ENCODE measurements at regions not wholly inside any gene's neighbourhood (a gene's known extent, or its start where the extent isn't known, plus 50 kb on each side); places are given as distances from the start of the nearest gene placed in this dataset.

- H3K36me3 Mint-ChIP-seq (ENCODE audit: unreplicated experiment): no peaks in the 10 kb centered on the region
- DNase-seq (ENCODE audit: extremely low spot score, unreplicated experiment): no peak
- no peak overlapping the region for H3K27ac Mint-ChIP-seq (ENCODE audit: unreplicated experiment)
- H3K9me3 Mint-ChIP-seq (ENCODE audit: unreplicated experiment): peaks cover 6% of the 10 kb centered on the region
- H3K4me1 Mint-ChIP-seq (ENCODE audit: unreplicated experiment): no peaks in the 10 kb centered on the region
- no peak overlapping the region for H3K4me3 Mint-ChIP-seq (ENCODE audit: unreplicated experiment)
- H3K27me3 Mint-ChIP-seq (ENCODE audit: unreplicated experiment): no peaks in the 10 kb centered on the region
- TF ChIP-seq, protein P1, sequence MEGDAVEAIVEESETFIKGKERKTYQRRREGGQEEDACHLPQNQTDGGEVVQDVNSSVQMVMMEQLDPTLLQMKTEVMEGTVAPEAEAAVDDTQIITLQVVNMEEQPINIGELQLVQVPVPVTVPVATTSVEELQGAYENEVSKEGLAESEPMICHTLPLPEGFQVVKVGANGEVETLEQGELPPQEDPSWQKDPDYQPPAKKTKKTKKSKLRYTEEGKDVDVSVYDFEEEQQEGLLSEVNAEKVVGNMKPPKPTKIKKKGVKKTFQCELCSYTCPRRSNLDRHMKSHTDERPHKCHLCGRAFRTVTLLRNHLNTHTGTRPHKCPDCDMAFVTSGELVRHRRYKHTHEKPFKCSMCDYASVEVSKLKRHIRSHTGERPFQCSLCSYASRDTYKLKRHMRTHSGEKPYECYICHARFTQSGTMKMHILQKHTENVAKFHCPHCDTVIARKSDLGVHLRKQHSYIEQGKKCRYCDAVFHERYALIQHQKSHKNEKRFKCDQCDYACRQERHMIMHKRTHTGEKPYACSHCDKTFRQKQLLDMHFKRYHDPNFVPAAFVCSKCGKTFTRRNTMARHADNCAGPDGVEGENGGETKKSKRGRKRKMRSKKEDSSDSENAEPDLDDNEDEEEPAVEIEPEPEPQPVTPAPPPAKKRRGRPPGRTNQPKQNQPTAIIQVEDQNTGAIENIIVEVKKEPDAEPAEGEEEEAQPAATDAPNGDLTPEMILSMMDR (IDR thresholded peaks at IDR 0.05): no peak
Measured at GRCh38 chr13:63541336-63541735, 2125.7 kb upstream of the PCDH20 start.

GRCh38 chr13:63540061-63540460 is 2124.4 kb upstream of the PCDH20 start:
- TF ChIP-seq, protein P1 (IDR thresholded peaks at IDR 0.05): no peak
- H3K9me3 Mint-ChIP-seq (ENCODE audit: unreplicated experiment): peaks cover 6% of the 10 kb centered on the region
- no peak for DNase-seq (ENCODE audit: extremely low spot score, unreplicated experiment)
- H3K4me3 Mint-ChIP-seq (ENCODE audit: unreplicated experiment): no peak overlapping the region
- no peaks in the 10 kb centered on the region for H3K4me1 Mint-ChIP-seq (ENCODE audit: unreplicated experiment)
- no peaks in the 10 kb centered on the region for H3K36me3 Mint-ChIP-seq (ENCODE audit: unreplicated experiment)
- H3K27me3 Mint-ChIP-seq (ENCODE audit: unreplicated experiment): no peaks in the 10 kb centered on the region
- H3K27ac Mint-ChIP-seq (ENCODE audit: unreplicated experiment): no peak overlapping the region

DNA sequence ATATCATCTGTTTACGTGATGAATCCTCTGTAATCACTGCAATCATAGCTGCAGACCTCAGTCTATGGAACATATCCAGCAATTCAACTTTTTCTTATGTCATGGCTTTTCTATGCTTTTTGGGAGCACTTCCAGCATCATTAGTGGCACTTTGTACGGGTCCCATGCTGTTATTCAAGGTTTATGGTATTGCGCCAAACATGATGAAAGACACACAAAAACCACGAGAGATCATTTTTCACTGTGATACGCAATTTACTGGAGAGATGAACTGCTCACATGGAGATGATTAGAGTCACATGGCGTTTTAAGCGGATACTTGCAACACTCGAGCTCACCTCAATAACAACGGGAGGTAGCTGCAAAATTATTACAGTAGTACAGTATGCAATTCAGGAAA is 2101.7 kb upstream of the PCDH20 start:
- Mint-ChIP-seq H3K36me3 (ENCODE audit: unreplicated experiment) (peaks cover 4% of the 10 kb centered on the region), H3K27ac (ENCODE audit: unreplicated experiment) (no peak overlapping the region), H3K27me3 (ENCODE audit: unreplicated experiment) (no peaks in the 10 kb centered on the region), H3K9me3 (ENCODE audit: unreplicated experiment) (peaks cover 8% of the 10 kb centered on the region), H3K4me1 (ENCODE audit: unreplicated experiment) (no peaks in the 10 kb centered on the region), H3K4me3 (ENCODE audit: unreplicated experiment) (no peak overlapping the region)
- TF ChIP-seq, protein P1 (IDR thresholded peaks at IDR 0.05): no peak
- no peak for DNase-seq (ENCODE audit: extremely low spot score, unreplicated experiment)

GRCh38 chr13:63516124-63516523 is 2100.5 kb upstream of the PCDH20 start:
- no peak for DNase-seq (ENCODE audit: extremely low spot score, unreplicated experiment)
- H3K4me1 Mint-ChIP-seq (ENCODE audit: unreplicated experiment): no peaks in the 10 kb centered on the region
- peaks cover 4% of the 10 kb centered on the region for H3K36me3 Mint-ChIP-seq (ENCODE audit: unreplicated experiment)
- H3K27me3 Mint-ChIP-seq (ENCODE audit: unreplicated experiment): no peaks in the 10 kb centered on the region
- H3K4me3 Mint-ChIP-seq (ENCODE audit: unreplicated experiment): no peak overlapping the region
- peaks cover 8% of the 10 kb centered on the region for H3K9me3 Mint-ChIP-seq (ENCODE audit: unreplicated experiment)
- TF ChIP-seq, protein P1 (IDR thresholded peaks at IDR 0.05): no peak
- H3K27ac Mint-ChIP-seq (ENCODE audit: unreplicated experiment): no peak overlapping the region

DNA sequence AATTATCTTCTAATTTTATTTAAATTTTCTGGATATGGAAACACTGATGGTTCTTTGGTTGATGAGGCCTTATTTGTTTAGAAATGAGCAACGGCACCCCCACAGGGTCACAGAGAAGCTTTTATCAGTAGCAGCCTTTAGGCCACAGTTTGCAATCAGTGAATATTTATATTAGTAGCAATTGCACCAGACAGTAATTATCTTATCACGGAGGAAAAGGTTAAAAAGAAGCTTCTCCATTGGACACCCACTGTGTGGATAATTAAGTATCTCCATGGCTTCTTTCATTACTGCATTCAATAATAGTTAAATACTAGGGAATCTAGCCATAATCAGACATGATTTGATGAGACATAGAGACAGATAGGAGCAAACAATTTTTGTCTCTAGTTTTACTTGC is 2099.2 kb upstream of the PCDH20 start:
- TF ChIP-seq, protein P1 (IDR thresholded peaks at IDR 0.05): no peak
- DNase-seq (ENCODE audit: extremely low spot score, unreplicated experiment): no peak
- no peaks in the 10 kb centered on the region for H3K4me1 Mint-ChIP-seq (ENCODE audit: unreplicated experiment)
- H3K9me3 Mint-ChIP-seq (ENCODE audit: unreplicated experiment): peaks cover 8% of the 10 kb centered on the region
- no peak overlapping the region for H3K27ac Mint-ChIP-seq (ENCODE audit: unreplicated experiment)
- H3K36me3 Mint-ChIP-seq (ENCODE audit: unreplicated experiment): peaks cover 4% of the 10 kb centered on the region
- no peak overlapping the region for H3K4me3 Mint-ChIP-seq (ENCODE audit: unreplicated experiment)
- H3K27me3 Mint-ChIP-seq (ENCODE audit: unreplicated experiment): no peaks in the 10 kb centered on the region
